Lung (tissue), 11 donors: ENCODE measurements at regions not wholly inside any gene's neighbourhood (a gene's known extent, or its start where the extent isn't known, plus 50 kb on each side); places are given as distances from the start of the nearest gene placed in this dataset.

ENCODE experiments used
- ATAC-seq: fragments of 200-7000 bp; cut with Tn5 transposase; one replicate; pipeline ENCODE4 v1.9.1; 2020; ENCODE audit warnings: moderate number of reproducible peaks; ENCODE audit not compliant: insufficient read depth, low FRiP score
- DNase-seq, 3 donors: peaks; one replicate each; pipeline ENCODE4 v3.0.0-alpha.2; 2013 to 2017
- H3K27ac ChIP-seq, 2 donors: one replicate each; pipeline ENCODE4 v1.5.1; 2013; ENCODE audit warnings: mild to moderate bottlenecking in 2 of 2, moderate library complexity in 2 of 2, control low read depth in 1 of 2, inconsistent platforms in 1 of 2, low read depth in 1 of 2, low read length in 1 of 2
- H3K27me3 ChIP-seq, 3 donors: one replicate each; pipeline ENCODE4 v1.5.1; 2013; ENCODE audit warnings: low read length in 2 of 3; ENCODE audit not compliant: control insufficient read depth in 3 of 3, insufficient read depth in 3 of 3
- H3K36me3 ChIP-seq, 4 donors: one replicate each; pipeline ENCODE4 v1.5.1; 2013; ENCODE audit warnings: low read length in 4 of 4, mild to moderate bottlenecking in 1 of 4, moderate library complexity in 1 of 4; ENCODE audit not compliant: control insufficient read depth in 4 of 4, insufficient read depth in 4 of 4
- H3K4me1 ChIP-seq, 5 donors: one replicate each; pipeline ENCODE4 v1.5.1; 2013; ENCODE audit warnings: low read length in 5 of 5, mild to moderate bottlenecking in 2 of 5, moderate library complexity in 1 of 5; ENCODE audit not compliant: control insufficient read depth in 5 of 5, insufficient read depth in 5 of 5
- H3K4me3 ChIP-seq: one replicate; pipeline ENCODE4 v1.5.1; 2013; ENCODE audit warnings: mild to moderate bottlenecking, control low read depth, moderate library complexity
- H3K9ac ChIP-seq, 2 donors: one replicate each; pipeline ENCODE4 v1.5.1; 2013; ENCODE audit warnings: low read length in 2 of 2, control low read depth in 1 of 2; ENCODE audit not compliant: insufficient read depth in 1 of 2
- H3K9me3 ChIP-seq, 4 donors: one replicate each; pipeline ENCODE4 v1.5.1; 2013; ENCODE audit warnings: low read length in 3 of 4, mild to moderate bottlenecking in 1 of 4, moderate library complexity in 1 of 4; ENCODE audit not compliant: control insufficient read depth in 4 of 4, insufficient read depth in 3 of 4
- CTCF ChIP-seq: IDR thresholded peaks from 2 replicates; pipeline ENCODE4 v1.5.1; 2012; ENCODE audit warnings: mild to moderate bottlenecking; ENCODE audit errors: control extremely low read depth, extremely low read depth
- WGBS, 2 donors: extraction: QIAGEN DNeasy Blood & Tissue Kit; methylation state at CpG; one replicate each; pipeline ENCODE4 v1.1.7; 2013; 5-methylcytosine and 5-hydroxymethylcytosine counted together
- donor health status: control.
- donor health status: control.
- donor health status: Bipolar disorder and iron deficiency.
- donor health status: healthy.
- donor health status: DM: yes; HTN: yes; CAD: no.

- H3K9me3 ChIP-seq = no peaks in the 10 kb centered on the region
- no peak overlapping the region for H3K4me3 ChIP-seq
- H3K27me3 ChIP-seq = no peaks in the 10 kb centered on the region
- DNase-seq (no peak), ATAC-seq (no peak)
- H3K27ac ChIP-seq = no peak overlapping the region
- TF ChIP-seq CTCF = no peak
- no peak overlapping the region for H3K9ac ChIP-seq
- WGBS, 2 donors = 91 to 94% methylated on average over 2 of the region's 2 CpGs
- H3K4me1 ChIP-seq = peaks cover 0 to 7% (median 0%) of the 10 kb centered on the region in 5 donors
- H3K36me3 ChIP-seq = no peaks in the 10 kb centered on the region
Observed at GRCh38 chr19:31147234-31147633, 202.0 kb downstream of the TSHZ3 start.

- 88 to 89% methylated on average over 16 of the region's 16 CpGs for WGBS, 2 donors
- H3K9ac ChIP-seq = no peak overlapping the region
- peaks cover 0 to 7% (median 0%) of the 10 kb centered on the region in 5 donors for H3K4me1 ChIP-seq
- ATAC-seq (no peak), DNase-seq (no peak)
- TF ChIP-seq CTCF = no peak
- no peaks in the 10 kb centered on the region for H3K9me3 ChIP-seq
- no peak overlapping the region for H3K4me3 ChIP-seq
- H3K27me3 ChIP-seq = no peaks in the 10 kb centered on the region
- H3K36me3 ChIP-seq = no peaks in the 10 kb centered on the region
- H3K27ac ChIP-seq = no peak overlapping the region
Observed at GRCh38 chr19:31146546-31147183, 202.6 kb downstream of the TSHZ3 start.

GRCh38 chr19:31146015-31146414 is 203.2 kb downstream of the TSHZ3 start:
- Histone ChIP-seq H3K9ac (no peak overlapping the region), H3K27ac (no peak overlapping the region), H3K27me3 (no peaks in the 10 kb centered on the region), H3K4me1 (peaks cover 0 to 7% (median 0%) of the 10 kb centered on the region in 5 donors), H3K36me3 (no peaks in the 10 kb centered on the region), H3K9me3 (no peaks in the 10 kb centered on the region), H3K4me3 (no peak overlapping the region)
- DNase-seq = no peak
- 80 to 86% methylated on average over 13 of the region's 13 CpGs for WGBS, 2 donors
- ATAC-seq = no peak
- TF ChIP-seq CTCF = no peak

- WGBS, 2 donors = 73 to 90% methylated on average over 7 of the region's 7 CpGs
- Histone ChIP-seq H3K4me1 (peaks cover 0 to 7% (median 0%) of the 10 kb centered on the region in 5 donors), H3K9me3 (no peaks in the 10 kb centered on the region), H3K36me3 (no peaks in the 10 kb centered on the region), H3K4me3 (no peak overlapping the region), H3K27ac (no peak overlapping the region), H3K9ac (no peak overlapping the region), H3K27me3 (no peaks in the 10 kb centered on the region)
- ATAC-seq = no peak
- no peak for DNase-seq
- TF ChIP-seq CTCF = no peak
Observed at GRCh38 chr19:31145007-31145406, 204.2 kb downstream of the TSHZ3 start.
